ENCODE measurements at regions not wholly inside any gene's neighbourhood (a gene's known extent, or its start where the extent isn't known, plus 50 kb on each side); places are given as distances from the start of the nearest gene placed in this dataset.

GRCh38 chr21:23732776-23733175 lies 1874.5 kb downstream of the MRPL39 start:
- DNase-seq (ENCODE audit: low spot score), result no peak

DNA sequence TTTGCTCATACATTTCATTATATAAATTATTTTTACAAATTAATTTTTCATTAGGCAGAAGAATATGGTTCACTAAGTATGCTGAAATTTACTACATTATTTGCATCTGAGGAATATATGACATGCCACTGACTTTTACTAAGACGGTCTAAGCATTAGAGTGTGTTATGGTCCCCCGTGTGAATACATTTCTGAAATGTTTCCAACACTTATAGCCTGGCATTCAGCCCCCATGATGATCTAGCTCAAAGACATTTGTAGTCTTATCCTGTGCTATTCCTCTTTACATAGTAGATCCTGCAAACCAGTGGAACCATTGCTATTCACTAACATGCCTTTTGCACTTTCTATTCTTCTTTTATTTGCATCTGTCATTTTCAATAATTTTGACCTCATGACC lies 1878.0 kb downstream of the MRPL39 start:
- DNase-seq (ENCODE audit: low spot score), result no peak

DNA sequence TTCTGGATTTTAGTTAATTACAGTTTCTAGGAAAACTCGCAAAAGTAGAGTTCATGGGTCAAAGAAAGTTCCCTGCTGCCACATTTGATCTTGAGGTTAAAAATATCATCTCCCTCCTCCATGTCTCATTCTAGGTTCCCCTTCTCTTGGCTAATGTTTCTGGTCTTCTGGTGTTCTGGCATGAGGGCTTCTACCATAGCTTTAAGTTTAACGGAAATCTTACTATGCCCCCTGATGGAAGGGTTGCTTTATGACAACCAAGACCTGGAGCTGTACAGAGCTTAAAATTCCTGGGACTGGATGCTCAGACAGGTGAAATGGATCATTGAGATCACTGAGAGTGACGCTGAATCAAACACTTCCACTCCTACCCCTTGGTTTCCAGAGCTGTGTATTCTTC lies 1881.7 kb downstream of the MRPL39 start:
- no peak for DNase-seq (ENCODE audit: low spot score)

DNA sequence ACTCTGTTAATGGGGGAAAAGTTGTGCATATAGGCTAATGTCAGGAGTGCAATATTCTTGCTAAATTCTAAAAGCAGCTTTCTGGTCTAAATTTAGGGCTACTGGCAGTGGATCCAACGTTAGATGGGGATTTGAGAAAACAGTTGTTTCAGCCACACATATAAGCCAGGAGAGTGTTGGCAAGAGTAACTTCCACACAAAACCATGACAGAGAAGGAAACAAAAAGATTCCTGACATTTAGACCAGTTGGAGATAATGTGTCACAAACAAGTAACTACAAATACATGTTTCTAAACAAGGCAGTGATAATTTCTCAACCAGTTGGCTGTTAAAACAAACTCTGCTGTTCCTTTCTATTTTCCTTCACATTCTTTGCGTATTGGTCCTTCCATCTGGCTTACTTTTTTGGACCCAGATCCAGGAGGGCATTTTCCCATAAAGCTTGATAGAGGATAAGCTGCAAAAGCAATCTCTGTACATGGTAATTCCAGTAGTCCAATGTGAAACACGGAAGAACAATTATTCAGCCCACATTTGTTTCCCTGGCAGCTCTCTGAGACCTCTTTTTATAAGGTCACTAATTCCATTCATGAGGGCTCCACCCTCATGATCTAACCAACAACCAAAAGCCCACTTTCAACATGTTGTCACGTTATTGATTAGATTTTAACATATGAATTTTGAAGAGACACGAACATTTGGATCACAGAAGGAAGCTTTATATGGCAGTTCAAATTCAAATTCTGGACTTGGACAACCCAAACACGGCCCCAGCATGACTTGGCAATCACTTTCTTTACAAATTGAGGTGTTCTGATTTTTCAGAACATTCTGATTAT lies 1888.6 kb downstream of the MRPL39 start:
- DNase-seq (ENCODE audit: low spot score), result no peak

DNA sequence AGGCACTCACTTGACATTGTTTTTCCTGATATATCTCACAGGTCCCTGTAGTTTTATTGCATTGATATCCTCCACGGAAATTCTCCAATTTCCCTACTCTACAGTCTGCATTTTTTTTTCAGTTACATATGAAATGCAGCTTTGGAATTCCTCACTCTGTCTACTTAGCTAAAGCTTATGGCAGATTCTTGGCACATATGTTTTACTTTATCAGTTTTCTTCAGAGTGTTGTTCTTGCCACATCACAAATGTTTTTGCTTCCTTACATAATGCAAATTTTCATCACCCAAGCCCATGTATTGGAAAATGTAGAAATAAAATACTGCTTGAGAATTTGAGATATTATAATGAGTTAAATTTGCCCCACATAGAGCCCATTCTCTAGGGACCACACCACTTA lies 1895.1 kb downstream of the MRPL39 start:
- DNase-seq (ENCODE audit: low spot score), result no peak

DNA sequence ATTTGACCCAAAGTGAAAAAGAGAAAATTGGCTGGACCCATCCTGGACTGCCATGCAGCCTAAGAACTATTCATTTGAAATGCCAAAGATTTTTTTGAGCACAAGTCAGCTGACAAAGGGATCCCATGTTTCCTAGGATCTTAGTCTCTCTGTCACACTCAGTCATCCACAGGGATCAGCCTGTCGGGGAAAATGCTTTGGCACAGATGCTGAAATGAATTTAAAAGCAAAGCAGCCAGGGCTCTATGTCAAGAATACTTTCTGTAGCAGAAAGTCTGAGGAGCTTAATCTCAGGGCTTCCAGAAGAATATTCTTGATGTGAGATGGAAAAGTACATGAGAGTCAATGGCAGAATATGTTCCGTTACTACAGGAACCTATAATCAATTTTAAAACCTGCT lies 1900.8 kb downstream of the MRPL39 start:
- DNase-seq (ENCODE audit: low spot score), result no peak

- DNase-seq (ENCODE audit: low spot score), result no peak
These were observed 1907.9 kb downstream of the MRPL39 start for GRCh38 chr21:23699402-23699801.

- no peak for DNase-seq (ENCODE audit: low spot score)
These were observed 1908.7 kb downstream of the MRPL39 start for GRCh38 chr21:23698619-23699018.

- no peak for DNase-seq (ENCODE audit: low spot score)
These were observed 1911.8 kb downstream of the MRPL39 start for GRCh38 chr21:23695443-23695842.

DNA sequence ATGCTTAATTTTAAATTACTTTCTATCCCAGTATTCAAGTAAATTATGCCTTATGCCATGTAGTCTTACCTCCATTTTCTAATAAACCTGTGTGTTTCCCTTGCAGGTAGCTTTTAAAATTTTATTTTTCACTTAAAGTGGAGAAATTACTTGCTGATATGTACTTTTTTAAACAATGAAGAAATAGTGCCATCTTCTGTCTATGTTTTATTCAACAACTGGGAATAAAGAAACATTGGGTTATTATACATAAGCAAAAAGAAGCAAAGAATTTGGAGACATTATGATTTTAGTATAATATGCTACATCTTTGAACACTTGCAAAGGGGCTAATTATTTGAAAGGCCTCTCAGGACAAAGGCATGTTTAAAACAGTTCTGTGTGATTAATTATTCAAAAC lies 1912.9 kb downstream of the MRPL39 start:
- DNase-seq (ENCODE audit: low spot score), result no peak

DNA sequence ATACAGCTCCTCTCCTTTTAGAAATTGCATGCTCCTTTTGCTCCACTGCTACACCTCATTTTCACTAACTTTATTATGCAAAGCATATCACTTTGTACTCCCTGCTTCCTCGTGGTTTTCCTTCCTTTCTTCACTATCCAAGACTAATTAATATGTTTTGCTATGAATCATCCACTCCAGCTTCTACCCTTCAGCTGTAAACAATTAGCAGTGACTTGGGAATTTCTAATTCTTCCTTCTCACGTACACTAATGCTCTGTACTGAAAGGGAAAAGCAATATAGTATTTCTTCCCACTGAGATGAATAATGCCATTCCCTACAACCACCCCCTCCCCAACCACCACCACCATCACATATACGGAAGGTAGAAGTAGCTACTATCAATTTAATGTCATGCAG lies 1917.0 kb downstream of the MRPL39 start:
- DNase-seq (ENCODE audit: low spot score), result no peak

DNA sequence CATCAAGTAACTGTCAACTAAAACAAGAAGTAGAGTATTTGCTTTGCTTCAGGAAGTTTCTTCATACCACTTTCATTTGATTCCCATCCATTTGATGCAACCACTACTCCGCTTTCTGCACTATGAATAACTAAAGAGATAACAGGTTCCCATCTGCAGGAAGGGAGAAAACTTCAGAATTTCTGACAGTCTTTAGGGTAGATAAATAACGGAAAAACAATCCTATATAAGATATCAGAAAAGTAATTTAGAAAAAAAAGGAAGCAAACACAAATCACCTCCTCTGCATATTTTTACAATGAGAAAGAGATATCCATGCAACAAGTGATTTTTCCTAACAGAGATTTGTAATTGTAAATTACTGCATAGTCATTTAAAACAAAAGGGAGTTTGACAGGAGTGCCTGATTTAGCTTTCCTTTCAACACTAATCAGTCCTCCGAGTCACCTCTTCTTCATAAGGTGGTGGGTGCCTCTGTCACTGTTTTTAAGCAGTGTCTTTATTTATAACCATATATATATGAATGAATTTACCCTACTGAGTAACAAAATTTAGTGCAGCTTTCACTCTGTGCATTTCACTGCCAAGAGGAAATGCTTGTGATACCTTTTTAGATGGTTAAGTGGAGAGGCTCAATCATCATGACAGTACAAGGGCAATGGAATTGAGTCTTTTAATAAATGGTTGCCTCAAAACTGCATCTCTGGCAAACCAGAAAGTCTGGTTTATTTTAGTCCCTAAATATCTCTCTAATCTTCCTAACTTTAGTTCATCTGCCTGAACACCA lies 1920.4 kb downstream of the MRPL39 start:
- DNase-seq (ENCODE audit: low spot score), result no peak

- DNase-seq (ENCODE audit: low spot score), result no peak
These were observed 1922.8 kb downstream of the MRPL39 start for GRCh38 chr21:23684431-23684830.

- no peak for DNase-seq (ENCODE audit: low spot score)
These were observed 1943.0 kb downstream of the MRPL39 start for GRCh38 chr21:23664193-23664694.

- DNase-seq (ENCODE audit: low spot score), result no peak
These were observed 1946.7 kb downstream of the MRPL39 start for GRCh38 chr21:23660560-23660959.

DNA sequence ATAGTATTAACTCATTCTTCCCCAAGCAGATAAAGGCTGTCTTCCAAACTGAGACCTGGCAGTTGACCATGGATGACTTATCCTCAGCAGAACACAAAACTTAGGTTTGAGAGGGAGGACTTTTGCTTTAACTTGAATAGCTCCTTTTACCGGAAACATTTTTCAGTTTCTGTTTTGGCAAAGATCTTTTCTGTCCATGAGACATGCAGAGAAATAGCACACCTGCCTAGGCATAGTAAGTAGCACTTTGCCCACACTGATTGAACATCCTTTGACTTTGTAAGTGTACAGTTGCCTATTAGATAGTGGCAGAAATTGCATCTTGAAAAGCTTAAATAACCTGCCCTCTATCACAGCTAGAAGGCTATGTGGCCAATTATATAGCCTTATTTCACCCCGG lies 1962.5 kb downstream of the MRPL39 start:
- no peak for DNase-seq (ENCODE audit: low spot score)

DNA sequence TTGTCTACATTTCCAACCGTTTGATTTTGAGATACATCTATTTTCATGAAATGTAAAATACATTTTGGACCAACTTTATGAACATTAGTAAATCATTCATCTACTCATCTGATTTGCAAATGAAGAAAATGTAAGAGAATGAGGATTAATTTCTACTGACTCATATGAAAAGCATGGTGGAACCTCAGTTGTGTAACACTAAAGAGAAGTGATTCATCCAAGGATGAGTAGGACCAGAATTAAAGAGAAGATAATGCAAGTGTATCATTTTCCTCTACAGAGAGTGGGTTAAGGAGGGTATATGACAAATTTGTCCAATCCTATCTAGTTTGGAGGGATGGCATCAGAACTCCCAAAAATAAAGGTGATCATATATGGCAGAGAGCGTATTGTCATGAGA lies 1967.6 kb downstream of the MRPL39 start:
- DNase-seq (ENCODE audit: low spot score), result no peak

- no peak for DNase-seq (ENCODE audit: low spot score)
These were observed 1969.1 kb downstream of the MRPL39 start for GRCh38 chr21:23638131-23638695.

DNA sequence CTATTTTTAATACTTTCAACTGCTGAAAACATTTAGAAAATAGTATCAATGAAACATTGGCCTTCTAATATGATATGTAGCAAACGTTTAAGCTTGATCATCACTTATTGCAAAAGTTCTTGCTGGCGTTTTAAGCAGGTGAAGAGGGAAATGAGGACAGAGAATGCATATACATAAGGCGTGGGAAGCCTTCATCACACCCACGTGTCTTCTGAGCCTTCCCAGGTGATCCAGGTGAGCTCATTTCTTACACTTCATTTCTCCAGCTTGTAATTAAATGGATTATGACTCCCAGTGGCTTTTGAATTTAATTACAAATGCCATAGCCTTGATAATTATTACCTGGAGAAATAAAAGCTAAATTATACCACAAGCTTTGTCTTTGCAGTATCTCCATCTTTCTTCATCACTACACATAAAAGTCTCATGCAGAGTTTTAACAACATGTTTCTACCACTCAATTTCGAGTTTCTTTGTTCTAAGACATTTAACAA lies 1973.8 kb downstream of the MRPL39 start:
- no peak for DNase-seq (ENCODE audit: low spot score)

- no peak for DNase-seq (ENCODE audit: low spot score)
These were observed 1983.0 kb downstream of the MRPL39 start for GRCh38 chr21:23624281-23624680.

DNA sequence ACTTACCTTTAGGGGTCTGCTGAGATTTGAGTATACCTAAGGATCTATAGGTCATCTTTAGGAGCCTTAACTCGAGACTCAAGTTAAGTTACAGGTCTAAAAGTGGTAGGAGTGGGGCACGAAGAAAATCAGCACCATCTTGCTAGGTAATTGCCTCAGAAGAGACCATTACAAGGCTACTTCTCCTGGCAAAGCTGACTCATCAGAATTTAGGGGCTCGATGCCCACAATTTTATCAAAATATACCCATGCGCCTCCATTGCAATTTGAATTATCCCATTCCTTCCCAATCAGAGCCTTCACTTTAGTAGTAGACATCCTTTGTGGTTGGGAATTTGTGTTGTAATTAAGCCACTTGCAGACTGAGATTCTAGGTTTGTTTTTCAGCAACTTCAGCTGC lies 1994.3 kb downstream of the MRPL39 start:
- no peak for DNase-seq (ENCODE audit: low spot score)

- no peak for DNase-seq (ENCODE audit: low spot score)
These were observed 1995.1 kb downstream of the MRPL39 start for GRCh38 chr21:23612210-23612609.
